HG03558 (cell line): ENCODE measurements at regions not wholly inside any gene's neighbourhood (a gene's known extent, or its start where the extent isn't known, plus 50 kb on each side); places are given as distances from the start of the nearest gene placed in this dataset.

Experiments used
- ATAC-seq: cut with Tn5 transposase; IDR thresholded peaks from one replicate; pipeline ENCODE4 v1.9.1; 2021; ENCODE audit warnings: moderate number of reproducible peaks; ENCODE audit not compliant: unreplicated experiment; ENCODE audit errors: extremely low read depth

DNA sequence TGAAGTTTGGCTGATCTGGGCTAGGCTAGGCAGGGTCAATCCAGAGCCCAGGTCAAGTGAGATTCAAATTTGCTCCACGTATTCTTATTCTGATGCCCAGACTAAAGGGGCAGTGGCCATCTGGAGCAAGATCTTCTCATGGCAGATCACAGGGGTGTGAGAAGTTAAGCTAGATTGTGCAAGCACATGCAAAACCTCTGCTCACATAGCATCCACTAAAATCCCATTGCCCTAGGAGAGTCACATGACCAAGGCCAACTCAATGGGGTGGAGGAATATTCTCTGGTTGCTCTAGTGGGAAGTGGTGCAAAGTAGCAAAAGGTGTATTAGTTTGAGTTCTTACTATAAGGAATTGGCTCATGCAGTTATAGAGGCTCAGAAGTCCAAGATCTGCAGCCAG, 318.4 kb upstream of the ASIC2 start:
- ATAC-seq, result no peak

DNA sequence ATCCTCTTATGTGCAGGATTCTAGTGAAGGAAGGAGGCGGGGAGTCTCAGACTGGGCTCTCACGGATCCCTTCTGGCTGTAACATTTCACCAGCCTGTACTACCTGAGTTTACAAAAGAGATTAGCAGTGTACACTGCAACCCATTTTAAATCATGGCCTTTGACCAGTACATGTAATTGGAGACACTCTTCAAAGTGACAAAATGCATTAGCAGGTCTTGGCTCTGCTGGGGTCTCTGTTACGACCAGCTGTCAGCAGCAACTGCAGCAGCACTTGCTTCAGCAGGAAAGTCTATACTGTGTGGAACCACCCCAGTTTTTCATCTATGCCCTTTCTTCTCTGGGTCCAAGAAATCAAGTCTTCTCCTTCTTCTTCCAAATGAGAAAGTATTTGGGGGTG, 322.8 kb upstream of the ASIC2 start:
- ATAC-seq, result no peak

DNA sequence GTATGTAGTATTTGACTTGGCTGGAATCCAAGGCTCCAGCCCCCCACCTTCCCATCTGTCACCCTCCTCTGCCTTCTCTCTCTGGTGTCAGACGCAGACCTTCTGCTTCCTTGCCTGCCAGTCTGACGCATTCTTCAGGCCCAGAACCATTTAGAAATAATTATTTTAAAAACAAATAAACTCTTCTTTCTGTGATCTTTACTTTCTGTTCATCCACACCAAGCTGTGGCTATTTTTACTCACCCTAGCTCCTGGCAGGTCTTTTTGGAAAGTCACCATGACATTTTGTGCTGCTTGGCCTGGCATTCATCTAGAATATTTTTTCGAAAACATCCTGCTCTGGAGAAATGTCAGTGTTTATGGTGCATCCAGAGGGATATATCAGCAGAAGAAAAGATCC, 330.7 kb upstream of the ASIC2 start:
- no peak for ATAC-seq

DNA sequence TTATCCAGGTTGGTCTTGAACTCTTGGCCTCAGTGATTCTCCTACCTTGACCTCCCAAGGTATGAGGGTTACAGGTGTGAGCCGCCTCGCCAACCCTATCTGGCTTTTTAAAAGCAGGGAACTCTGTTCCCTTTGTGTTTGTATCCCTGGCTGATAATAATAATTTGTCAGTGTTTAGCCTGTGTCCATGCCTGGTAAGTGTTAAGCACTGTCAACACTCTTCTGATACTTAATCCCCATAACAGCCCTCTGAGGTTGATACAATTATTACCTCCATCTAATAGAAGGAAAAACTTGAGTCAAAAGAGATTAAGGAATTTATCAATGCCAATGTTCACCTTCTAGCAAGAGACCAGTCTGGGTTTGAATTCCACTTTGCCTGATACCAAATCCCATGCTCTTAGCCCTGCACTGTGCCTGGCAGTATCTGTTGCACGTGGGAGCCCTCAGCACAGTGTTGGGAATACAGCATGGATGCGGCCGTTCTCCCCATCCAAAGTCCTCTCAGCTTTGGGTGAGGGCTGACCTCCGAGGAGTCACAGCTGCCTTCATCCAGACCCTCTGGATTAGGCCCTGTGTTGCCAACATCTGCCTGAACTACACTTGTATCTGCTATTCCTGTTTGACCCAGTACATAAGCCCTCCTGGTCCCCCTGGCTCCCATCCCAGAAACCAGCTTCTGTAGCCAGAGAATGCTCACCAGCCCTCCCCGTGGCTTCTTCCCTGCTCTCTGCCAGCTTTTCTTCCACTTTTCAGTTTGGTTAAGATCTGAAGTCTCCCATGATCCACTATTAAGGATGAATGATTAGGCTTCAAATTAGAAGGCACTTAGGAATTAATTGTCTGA, 335.6 kb upstream of the ASIC2 start:
- no peak for ATAC-seq

DNA sequence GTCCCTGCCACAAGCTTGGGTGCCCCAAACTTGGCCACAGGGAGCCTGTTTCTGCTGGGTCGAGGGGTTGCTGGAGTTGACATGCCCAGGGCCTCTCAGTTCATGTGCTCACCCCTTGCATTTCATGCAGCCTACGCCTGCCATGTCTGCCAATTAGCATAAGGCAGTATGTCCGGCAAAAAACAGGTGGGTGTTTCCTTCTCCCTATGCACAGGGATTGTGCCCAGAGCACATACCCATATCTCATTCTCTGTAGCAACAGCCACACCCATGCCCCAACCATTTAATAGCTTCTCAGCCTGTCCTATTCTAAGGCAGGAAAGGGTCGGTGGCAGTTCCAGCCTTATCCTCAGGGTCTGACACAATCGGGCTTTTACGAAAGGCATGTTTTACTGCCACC, 340.4 kb upstream of the ASIC2 start:
- no peak for ATAC-seq

DNA sequence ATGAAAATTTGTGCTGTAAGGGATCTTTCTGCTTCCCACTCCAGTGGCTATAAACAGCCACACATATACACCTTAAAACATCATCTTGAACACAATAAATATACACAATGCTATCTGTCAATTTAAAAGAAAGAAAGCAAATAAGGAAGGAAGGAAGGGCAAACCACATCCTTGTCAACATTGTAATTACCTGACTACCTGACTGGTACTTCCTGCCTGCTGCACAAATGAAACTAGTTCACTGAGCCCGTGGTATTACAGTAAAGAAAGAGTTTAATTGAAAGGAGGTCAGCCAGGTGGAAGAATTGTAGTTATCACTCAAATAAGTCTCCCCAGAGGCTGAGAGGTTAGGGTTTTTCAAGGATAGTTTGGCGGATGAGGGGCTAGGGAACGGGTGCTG, 344.4 kb upstream of the ASIC2 start:
- no peak for ATAC-seq

DNA sequence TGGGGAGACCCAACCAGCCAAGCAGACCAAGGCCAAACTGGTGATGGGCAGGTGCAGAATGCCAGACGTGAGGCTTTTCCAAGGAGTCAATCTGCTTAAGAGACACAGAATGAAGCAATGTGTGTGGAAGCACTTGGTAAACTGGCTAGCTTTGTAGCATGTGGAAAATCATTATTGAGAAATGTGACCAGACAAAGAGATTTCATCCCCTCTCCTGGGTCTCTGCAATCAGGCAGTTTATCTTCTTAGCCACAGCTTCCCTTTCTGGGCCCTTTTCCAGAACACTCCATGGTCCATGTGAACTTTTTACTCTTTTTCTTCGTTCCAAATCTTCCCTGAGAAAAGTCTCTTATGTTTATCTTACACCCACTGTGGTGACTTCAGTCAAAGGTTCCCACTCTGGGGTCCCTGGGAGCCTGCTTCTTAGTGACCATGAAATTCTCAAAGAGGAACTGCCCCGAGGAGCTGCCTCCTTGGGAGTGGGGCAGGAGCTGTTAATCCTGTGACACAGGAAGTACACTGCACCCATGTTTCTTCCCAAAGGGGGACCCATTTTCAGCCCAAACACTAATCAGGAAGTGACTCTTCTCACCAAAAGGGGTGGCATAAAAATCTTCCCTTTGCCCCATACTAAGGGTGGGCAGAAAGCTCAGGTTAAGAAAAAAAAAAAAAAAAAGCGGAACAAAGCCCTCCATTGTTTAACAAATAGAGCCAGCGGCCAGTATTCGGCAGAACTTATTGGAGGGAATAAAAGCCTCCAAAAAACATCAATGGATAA, 346.2 kb upstream of the ASIC2 start:
- ATAC-seq, result no peak

DNA sequence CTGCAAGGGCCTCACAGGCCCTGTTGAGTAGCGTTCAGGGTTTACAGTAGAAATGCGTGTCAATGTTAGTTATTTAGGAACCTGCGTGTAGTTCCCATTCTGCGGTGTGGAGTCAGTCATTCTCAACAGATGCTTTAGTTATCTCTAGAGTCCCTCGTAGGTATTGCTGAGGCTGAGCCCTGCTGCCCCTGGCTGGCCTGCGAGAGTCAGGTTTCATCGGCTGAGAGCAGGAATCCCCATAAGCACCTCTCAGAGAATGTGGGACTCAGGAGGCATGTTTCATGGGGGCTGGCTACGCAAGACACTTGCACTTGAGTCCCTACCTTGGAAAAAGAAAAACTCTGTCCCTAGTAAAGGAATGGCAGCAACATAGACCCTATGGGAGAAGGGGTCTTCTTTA, 347.5 kb upstream of the ASIC2 start:
- ATAC-seq, result no peak

DNA sequence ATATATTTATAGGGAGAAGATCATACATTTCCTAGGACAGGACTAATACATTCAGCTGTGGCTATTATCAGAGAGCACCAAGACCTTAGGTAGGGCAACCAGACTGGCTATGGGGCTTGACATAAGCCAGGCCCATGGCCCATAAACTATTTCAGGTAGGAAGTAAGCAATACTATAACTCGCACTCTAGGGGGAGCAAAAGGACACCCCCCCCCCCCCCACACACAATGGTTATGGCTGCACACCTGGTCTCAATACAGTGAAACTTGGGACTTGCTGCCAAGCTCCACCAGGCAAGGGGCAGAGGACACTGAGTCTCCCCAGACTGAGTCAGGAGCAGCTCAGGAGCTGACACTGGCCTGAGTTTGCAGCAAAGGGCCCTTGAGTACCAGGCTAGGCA, 348.9 kb upstream of the ASIC2 start:
- no peak for ATAC-seq

DNA sequence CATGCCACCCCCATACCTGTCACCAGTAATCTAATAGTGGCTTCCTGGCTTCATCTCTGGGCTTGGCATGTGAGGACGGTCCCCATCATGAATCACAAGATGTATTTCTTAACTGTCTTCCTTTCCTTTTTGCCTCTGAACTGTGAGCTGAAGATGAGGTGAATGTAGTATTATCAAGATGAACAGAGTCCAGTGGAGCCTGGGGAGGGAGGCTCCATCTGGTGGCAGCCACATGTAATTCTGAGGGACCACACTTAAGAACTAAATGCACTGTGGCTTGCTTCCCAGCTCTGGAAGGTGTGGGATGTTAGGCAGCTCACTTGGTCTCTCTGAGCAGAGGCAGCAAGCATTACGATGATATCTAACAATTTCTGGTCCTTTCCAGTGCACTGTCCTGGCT, 354.9 kb upstream of the ASIC2 start:
- no peak for ATAC-seq

DNA sequence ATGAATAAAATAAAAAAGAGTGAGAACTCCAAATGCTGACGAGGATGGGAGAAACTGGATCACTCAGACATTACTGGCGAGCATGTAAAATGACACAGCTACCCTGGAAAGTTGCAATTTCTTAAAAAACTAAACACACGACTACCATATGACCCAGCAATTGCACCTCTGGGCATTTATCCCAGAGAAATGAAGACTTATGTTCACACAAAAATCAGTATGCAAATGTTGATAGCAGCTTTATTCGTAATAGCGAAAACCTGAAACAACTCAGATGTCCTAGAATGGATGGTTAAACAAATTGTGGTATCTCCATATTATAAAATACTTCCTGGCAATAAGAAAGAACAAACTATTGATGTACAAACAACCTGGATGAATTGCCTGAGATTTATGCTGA, 357.2 kb upstream of the ASIC2 start:
- ATAC-seq, result no peak

DNA sequence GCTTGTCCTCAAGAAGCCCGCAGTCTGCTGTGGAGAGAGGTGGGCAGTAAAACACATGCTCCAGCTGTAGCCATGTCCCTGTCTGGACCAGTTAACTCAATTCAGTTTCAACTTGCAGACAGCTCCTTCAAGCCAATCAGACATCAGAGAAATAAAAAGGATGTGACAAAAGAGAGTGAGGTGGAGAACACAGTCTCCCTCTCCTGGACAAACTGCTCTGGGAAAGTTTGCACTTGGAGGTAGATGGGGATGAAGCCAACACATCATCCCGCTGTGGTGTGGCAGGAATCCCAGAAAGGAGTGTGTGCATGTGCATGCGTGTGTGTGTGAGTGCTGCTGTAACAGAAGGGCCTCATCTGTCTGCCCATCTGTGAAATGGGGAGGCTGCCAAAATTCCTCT, 358.6 kb upstream of the ASIC2 start:
- no peak for ATAC-seq

DNA sequence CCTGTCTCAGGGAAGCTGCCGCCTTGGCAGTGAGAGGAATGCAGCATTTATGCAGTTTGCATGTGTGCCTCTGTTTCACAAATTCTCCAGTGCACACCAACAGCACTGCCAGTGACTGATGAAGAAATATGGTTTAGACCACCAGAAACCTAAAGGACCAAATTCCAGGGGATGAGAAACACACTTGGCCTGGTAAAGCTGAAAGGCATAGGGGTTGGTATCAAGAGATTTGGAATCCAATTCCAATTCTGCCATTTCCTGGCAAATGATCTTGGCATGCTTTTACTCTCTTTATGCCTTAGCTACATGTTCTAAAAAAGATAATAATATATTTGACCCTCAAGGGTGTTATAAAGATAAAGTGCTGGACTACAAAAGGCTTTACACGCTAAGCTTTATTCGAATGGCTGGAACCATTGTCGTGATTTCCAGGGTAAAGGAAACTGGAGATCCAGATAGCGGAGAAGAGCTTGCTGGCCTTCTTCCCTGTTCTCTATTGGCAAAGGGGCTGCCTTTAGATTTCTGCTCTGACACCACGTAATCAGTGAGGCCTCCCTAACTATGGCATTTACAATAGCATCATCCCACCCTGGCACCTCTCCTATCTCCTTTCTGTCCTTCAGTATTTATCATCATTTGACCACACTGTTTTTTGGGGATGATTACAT, 359.8 kb upstream of the ASIC2 start:
- ATAC-seq, result no peak

DNA sequence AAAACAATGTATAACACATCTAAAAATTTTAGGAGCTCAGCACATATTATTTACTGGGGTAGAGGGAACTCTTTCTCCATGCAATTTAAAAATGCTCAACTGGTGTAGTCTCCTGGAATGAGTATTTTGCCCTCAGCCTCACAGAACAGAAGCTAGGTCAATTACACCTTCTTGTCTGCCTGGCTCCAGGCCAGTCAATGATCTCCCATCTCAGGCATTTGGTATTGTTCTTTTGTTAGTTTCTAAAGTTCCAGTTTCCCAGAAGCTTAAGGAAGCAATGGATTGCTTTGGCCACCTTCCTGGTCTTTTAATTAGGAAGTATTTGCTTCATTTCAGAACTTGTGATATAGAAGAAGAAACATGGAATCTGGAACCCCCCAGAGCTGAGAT, 360.3 kb upstream of the ASIC2 start:
- ATAC-seq, result no peak

DNA sequence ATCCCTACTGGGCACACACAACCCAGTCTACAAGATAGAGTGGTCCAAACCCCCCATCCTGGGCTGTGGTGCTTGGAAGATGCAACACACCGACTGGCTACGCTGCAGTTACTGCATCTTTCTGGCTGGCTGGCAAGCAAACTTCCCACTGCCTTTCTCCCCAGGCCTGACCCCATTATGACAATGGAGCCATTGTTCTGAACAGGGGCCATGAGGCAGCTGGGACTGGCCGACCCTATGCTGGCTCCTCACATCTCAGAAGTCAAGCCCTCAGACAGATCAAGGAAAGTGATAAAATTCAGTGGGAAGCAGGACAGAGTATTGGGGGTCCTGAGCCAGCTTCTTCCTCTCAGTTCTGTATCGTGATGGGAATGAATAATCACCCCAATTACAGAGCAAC, 364.1 kb upstream of the ASIC2 start:
- ATAC-seq, result no peak

DNA sequence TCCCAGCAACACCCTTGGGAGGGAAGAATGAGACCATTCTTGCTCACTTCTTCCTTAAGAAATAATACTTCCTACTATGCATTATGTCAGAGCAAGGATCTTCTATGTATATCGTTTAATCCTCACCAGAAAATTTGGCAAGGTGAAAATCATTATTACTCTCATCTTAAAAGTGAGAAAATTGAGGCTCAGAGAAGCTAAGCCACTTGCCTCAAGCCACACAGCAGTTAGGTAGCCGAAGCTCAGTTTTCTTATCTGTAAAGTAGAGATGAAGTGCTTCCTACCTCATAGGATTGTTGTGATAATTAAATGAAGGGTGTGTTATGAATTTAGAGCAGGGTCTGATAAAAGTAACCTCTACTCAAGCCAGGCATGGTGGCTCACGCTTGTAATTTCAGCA, 368.9 kb upstream of the ASIC2 start:
- no peak for ATAC-seq

DNA sequence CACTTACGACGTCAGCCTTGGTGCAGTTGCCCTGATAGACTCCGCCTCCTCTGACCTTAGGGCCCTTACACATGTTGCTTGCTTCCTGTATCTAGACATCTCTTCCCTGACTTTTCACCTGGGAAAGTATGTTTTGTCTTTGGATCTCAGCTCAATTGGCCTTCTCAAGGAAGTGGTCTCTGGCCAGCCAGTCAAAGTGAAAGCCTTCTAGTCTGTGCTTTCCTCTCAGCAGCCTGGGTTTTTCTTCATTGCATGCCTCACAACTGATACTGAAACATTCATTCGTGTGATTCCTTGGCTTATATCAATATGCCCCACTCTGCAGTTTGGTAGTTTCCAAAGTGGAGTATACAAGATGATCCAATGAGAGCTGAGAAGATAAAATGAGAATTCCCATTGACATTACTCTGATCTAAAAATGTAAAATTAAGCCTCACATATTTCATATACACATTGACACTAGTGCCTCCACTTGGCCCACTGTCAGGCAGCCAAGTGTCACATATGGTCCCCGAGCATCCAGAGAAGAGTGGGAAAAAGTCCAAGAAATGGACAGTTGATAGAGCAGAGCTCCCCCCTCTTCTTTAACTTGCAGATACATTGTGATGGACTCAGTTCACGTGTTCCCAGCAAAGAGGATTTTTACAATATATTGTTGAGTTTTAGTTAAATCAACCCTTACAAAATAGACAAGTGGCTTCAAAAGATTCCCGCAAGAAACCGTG, 371.2 kb upstream of the ASIC2 start:
- no peak for ATAC-seq

DNA sequence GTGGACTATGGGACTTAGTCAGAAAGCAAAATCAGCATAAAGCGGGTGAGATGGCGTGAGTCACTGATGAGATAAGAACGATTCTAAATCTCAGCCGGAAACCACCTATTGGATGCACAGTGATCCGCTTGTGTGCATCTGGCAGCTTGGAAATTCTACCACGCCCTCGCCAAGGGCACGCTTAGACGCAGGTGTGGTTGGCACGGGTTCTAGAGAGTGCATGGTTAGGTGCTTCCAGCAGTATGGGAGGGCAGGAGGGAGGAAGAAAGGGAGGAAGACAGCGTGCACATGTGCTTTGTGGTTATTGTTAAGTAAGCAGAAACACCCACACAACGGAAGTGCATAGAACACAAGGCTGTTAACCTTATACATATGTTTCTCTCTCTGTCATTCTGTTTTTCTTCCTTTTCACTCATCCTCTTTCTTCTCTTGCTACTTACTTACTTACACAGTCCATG, 374.0 kb upstream of the ASIC2 start:
- ATAC-seq, result no peak

DNA sequence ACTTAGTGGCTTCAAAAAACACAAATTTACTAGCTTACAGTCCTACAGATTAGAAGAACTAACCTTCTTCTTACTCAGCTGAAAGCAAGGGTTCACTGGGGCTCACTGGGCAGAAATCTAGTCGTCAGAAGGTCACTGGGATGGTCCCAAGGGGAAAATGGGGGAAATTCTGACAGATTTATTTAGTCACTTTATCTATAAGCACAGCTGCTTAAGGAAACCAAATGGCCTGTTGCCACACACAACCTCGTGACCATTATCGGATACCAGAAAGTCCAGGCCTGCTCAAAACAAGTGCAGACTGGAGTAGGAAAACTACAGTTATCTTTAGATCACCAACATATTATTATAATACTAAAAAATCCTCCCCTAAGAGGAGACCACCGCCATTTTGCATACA, 374.6 kb upstream of the ASIC2 start:
- ATAC-seq, result no peak

DNA sequence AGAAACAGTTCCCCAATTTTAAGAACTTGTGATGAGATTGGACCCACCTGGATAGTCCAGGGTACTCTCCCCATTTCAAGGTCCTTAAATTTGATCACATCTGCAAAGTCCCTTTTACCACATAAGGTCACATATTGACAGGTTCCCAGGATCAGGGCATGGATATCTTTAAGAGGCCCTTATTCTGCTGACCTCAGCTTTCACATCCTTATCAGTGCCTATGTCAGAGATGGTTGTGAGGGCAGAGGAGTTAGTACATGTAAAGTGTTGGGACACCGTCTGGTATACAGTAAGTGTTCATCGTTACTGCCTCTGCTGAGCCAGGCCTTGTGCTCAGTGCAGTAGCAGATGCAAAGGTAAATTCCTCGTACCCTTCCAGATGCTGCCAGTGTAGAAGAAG, 375.4 kb upstream of the ASIC2 start:
- ATAC-seq, result no peak

DNA sequence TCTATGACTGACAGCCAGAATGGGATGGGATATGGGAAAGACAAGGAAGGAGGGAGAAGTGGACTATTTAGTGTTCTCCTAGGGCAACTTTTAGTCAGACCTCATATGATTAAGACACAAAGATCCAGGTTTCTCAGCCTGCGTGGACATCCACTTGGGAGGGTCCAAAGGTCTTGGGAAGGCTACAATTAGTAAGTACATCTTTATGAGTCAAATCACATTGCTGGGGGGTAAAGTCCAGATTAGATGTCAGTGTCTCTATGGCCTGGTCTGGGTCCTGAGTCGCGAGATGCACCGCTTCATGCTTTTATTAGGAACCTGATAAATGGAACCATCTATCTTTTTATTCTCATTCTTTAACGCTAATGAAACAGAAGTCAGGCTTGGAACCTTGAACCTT, 378.4 kb upstream of the ASIC2 start:
- no peak for ATAC-seq
